ENCODE measurements at regions not wholly inside any gene's neighbourhood (a gene's known extent, or its start where the extent isn't known, plus 50 kb on each side); places are given as distances from the start of the nearest gene placed in this dataset.

DNA sequence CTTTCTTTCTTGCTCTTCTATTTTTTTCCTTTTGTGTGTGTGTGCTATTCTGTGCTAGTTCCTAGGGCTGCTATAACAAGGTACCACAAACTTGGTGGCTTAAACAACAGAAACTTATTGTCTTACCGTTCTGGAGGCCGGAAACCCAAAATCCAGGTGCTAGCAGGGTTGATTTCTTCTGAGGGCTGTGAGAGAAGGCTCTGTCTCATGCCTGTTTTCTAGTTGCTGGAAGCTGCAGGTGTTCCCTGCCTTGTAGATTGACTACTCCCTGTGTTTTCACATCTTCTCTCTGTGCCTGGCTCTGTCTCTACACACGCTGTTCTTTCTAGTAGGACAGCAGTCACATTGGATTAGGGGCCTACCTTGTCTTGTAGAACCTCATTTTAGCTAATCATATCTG is 150.9 kb upstream of the DSCAM start:
- TF ChIP-seq, protein P1, sequence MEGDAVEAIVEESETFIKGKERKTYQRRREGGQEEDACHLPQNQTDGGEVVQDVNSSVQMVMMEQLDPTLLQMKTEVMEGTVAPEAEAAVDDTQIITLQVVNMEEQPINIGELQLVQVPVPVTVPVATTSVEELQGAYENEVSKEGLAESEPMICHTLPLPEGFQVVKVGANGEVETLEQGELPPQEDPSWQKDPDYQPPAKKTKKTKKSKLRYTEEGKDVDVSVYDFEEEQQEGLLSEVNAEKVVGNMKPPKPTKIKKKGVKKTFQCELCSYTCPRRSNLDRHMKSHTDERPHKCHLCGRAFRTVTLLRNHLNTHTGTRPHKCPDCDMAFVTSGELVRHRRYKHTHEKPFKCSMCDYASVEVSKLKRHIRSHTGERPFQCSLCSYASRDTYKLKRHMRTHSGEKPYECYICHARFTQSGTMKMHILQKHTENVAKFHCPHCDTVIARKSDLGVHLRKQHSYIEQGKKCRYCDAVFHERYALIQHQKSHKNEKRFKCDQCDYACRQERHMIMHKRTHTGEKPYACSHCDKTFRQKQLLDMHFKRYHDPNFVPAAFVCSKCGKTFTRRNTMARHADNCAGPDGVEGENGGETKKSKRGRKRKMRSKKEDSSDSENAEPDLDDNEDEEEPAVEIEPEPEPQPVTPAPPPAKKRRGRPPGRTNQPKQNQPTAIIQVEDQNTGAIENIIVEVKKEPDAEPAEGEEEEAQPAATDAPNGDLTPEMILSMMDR (IDR thresholded peaks at IDR 0.05; ENCODE audit: control extremely low read depth in 1 of 3, insufficient read depth in 1 of 3, low read depth in 1 of 3, low read length in 3 of 3): no peak
- no peak for TF ChIP-seq TBP (IDR thresholded peaks at IDR 0.05; ENCODE audit: low read depth, low read length)
- TF ChIP-seq CEBPB (IDR thresholded peaks at IDR 0.05; ENCODE audit: low read depth, low read length): no peak
- no peak for TF ChIP-seq SIX5 (IDR thresholded peaks at IDR 0.05; ENCODE audit: low read depth, low read length)
- TF ChIP-seq EZH2 (IDR thresholded peaks at IDR 0.05; ENCODE audit: low read depth, low read length, severe bottlenecking): no peak
- TF ChIP-seq ASH2L (IDR thresholded peaks at IDR 0.05; ENCODE audit: low read length): no peak
- no peak for TF ChIP-seq TAF1 (IDR thresholded peaks at IDR 0.05; ENCODE audit: low read depth, low read length)
- TF ChIP-seq HDAC2 (IDR thresholded peaks at IDR 0.05; ENCODE audit: borderline replicate concordance in 1 of 2, low read depth in 2 of 2, low read length in 2 of 2): no peak
- no peak for TF ChIP-seq ZNF274 (IDR thresholded peaks at IDR 0.05; ENCODE audit: borderline replicate concordance, extremely low read depth, low read length)
- TF ChIP-seq, protein P2, sequence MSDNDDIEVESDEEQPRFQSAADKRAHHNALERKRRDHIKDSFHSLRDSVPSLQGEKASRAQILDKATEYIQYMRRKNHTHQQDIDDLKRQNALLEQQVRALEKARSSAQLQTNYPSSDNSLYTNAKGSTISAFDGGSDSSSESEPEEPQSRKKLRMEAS (IDR thresholded peaks at IDR 0.05): no peak
- TF ChIP-seq GTF2F1 (IDR thresholded peaks at IDR 0.05; ENCODE audit: borderline replicate concordance, low read depth, low read length): no peak
- TF ChIP-seq RFX5 (IDR thresholded peaks at IDR 0.05; ENCODE audit: borderline replicate concordance, low read depth, low read length): no peak
- no peak for TF ChIP-seq JUND (IDR thresholded peaks at IDR 0.05; ENCODE audit: low read length)

All from H1 (cell line).